ENCODE measurements at regions not wholly inside any gene's neighbourhood (a gene's known extent, or its start where the extent isn't known, plus 50 kb on each side); places are given as distances from the start of the nearest gene placed in this dataset.

- H3K36me3 ChIP-seq (ENCODE audit: control insufficient read depth, insufficient read depth, low read length): no peaks in the 10 kb centered on the region
- DNase-seq (no peak), ATAC-seq (ENCODE audit: low read depth) (no peak)
- no peak overlapping the region for H3K23ac ChIP-seq (ENCODE audit: low read depth, low read length)
- H3K9ac ChIP-seq (ENCODE audit: low read depth, low read length): no peak overlapping the region
- no peak overlapping the region for H4K91ac ChIP-seq (ENCODE audit: insufficient read depth, low read depth, low read length)
- no peak overlapping the region for H2BK15ac ChIP-seq (ENCODE audit: low read depth, low read length)
- in situ Hi-C loops (cut with MboI; ENCODE audit: low sequenced_read_pairs) (loop anchor here (5.0 kb wide), 2 partner anchors 95 to 205 kb away; no protein-coding TSS in a partner anchor), intact Hi-C loops (cut with micrococcal nuclease) (no loop called here), dilution Hi-C loops (cut with HindIII; ENCODE audit: low sequenced_read_pairs, unreplicated experiment) (no loop called here)
- ChIA-PET CTCF (no interaction called here), POLR2A (ENCODE audit: unreplicated experiment) (no interaction called here)
- no peak overlapping the region for H2AK9ac ChIP-seq (replicated peaks; ENCODE audit: low read depth, low read length, poor library complexity)
- no peak overlapping the region for H2AK5ac ChIP-seq (ENCODE audit: low read depth, low read length)
- H2BK120ac ChIP-seq (ENCODE audit: low read depth, low read length): no peak overlapping the region
- H3K9me1 ChIP-seq (ENCODE audit: insufficient read depth, low read length): no peaks in the 10 kb centered on the region
- no peak overlapping the region for H3K56ac ChIP-seq (ENCODE audit: extremely low read depth, insufficient read depth, low read length)
- H3K4ac ChIP-seq (ENCODE audit: low read depth, low read length): no peak overlapping the region
- no peaks in the 10 kb centered on the region for H3K79me1 ChIP-seq (ENCODE audit: low read depth in 1 of 2, low read length in 2 of 2)
- no peaks in the 10 kb centered on the region for H4K20me1 ChIP-seq (ENCODE audit: insufficient read depth, low read length)
- H3K4me3 ChIP-seq (ENCODE audit: insufficient read depth, low read depth, low read length): no peak overlapping the region
- no TSS peak for BruUV-seq (replicated peaks)
- H3K4me2 ChIP-seq (ENCODE audit: low read depth, low read length): no peak overlapping the region
- no peak overlapping the region for H2BK5ac ChIP-seq (ENCODE audit: low read depth, low read length, poor library complexity, severe bottlenecking)
- H3K27me3 ChIP-seq (ENCODE audit: control insufficient read depth, insufficient read depth, low read length): no peaks in the 10 kb centered on the region
- H3K27ac ChIP-seq (ENCODE audit: insufficient read depth, low read length): no peak overlapping the region
- no peak overlapping the region for H3K14ac ChIP-seq (replicated peaks; ENCODE audit: low read depth, low read length)
- H2AFZ ChIP-seq (replicated peaks; ENCODE audit: low read length, poor library complexity): no peak overlapping the region
- 92% methylated on average over 2 of the region's 3 CpGs; no CpG with 5 or more reads in 1 of the 2 experiments for WGBS, 2 experiments (ENCODE audit: extremely low coverage in 2 of 2, insufficient read length in 1 of 2)
- peaks cover 2% of the 10 kb centered on the region; the same call in 1 of the 2 replicates for H3K9me3 ChIP-seq (ENCODE audit: control insufficient read depth, insufficient read depth, low read length)
- TF ChIP-seq FOS (IDR thresholded peaks at IDR 0.05; ENCODE audit: low read depth, low read length) (no peak), MAZ (IDR thresholded peaks at IDR 0.05; ENCODE audit: borderline replicate concordance, low read depth, low read length) (no peak), NFE2L2 (IDR thresholded peaks at IDR 0.05; ENCODE audit: low read depth, low read length) (no peak), MAFK (IDR thresholded peaks at IDR 0.05; ENCODE audit: low read depth, low read length) (no peak), RCOR1 (IDR thresholded peaks at IDR 0.05; ENCODE audit: insufficient replicate concordance, low read length) (no peak), POLR2A (IDR thresholded peaks at IDR 0.05; ENCODE audit: low read depth, low read length) (no peak)
- H4K8ac ChIP-seq (ENCODE audit: low read depth in 2 of 2, low read length in 2 of 2): no peak overlapping the region
- no peaks in the 10 kb centered on the region for H3K4me1 ChIP-seq (ENCODE audit: control insufficient read depth, insufficient read depth, low read length)
- no peak overlapping the region for H3K18ac ChIP-seq (ENCODE audit: low read depth, low read length)
- H2BK20ac ChIP-seq (ENCODE audit: low read depth, low read length): no peak overlapping the region
- no peak overlapping the region for H4K5ac ChIP-seq (ENCODE audit: low read depth, low read length)
These were observed 99.9 kb downstream of the CLDN1 start for GRCh38 chr3:190222360-190222759.
